PC-9 (cell line): ENCODE measurements at regions not wholly inside any gene's neighbourhood (a gene's known extent, or its start where the extent isn't known, plus 50 kb on each side); places are given as distances from the start of the nearest gene placed in this dataset.

Source experiments
- CTCF ChIP-seq: fragments of 200-600 bp; sonication (generic); conservative IDR thresholded peaks from 2 replicates; pipeline ENCODE4 v1.6.1; 2017; ENCODE audit warnings: mixed run types, antibody characterized with exemption, mild to moderate bottlenecking, moderate library complexity
- EZH2 ChIP-seq: fragments of 200-600 bp; sonication (generic); IDR thresholded peaks from 2 replicates; pipeline ENCODE4 v1.8.0; 2017; ENCODE audit warnings: antibody characterized with exemption, low read depth

- no peak for TF ChIP-seq CTCF
- TF ChIP-seq EZH2: no peak
Observed at GRCh38 chr4:123345935-123346300, 50.7 kb upstream of the SPRY1 start.
